ENCODE measurements at regions not wholly inside any gene's neighbourhood (a gene's known extent, or its start where the extent isn't known, plus 50 kb on each side); places are given as distances from the start of the nearest gene placed in this dataset.
"Not testable (repeated sequence)": the region's sequence is repeated elsewhere in the genome, so short reads cannot be mapped to it uniquely, and the experiment has no call there.

DNA sequence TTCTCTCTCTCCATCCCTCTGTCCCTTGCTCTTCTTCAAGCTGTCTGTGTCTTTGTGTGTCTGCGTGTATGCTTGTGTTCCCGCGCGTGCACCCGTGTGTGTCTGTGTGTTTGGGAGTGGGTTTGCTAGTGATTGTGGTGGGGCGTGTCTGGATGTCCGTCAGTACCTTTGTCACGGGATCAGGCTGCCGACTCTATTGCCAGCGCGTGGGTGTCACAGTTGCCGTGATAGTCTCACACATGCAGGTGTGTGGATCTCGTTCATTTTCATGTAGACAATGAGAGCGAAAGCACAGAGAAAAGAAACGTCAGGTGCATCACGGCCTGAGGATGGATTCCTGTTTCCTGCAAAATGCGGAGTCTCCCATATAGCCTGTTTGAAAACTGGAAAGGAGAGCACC lies 1848.8 kb upstream of the DEFB115 start:
- TF ChIP-seq POLR2AphosphoS5 (IDR thresholded peaks at IDR 0.05; ENCODE audit: low read depth, low read length); TAF1 (IDR thresholded peaks at IDR 0.05; ENCODE audit: borderline replicate concordance, low read depth, low read length); TCF12 (IDR thresholded peaks at IDR 0.05); SIN3A (IDR thresholded peaks at IDR 0.05; ENCODE audit: borderline replicate concordance, low read depth, low read length); RCOR1 (IDR thresholded peaks at IDR 0.05; ENCODE audit: low read length): not testable (repeated sequence)
- TF ChIP-seq, protein P1, sequence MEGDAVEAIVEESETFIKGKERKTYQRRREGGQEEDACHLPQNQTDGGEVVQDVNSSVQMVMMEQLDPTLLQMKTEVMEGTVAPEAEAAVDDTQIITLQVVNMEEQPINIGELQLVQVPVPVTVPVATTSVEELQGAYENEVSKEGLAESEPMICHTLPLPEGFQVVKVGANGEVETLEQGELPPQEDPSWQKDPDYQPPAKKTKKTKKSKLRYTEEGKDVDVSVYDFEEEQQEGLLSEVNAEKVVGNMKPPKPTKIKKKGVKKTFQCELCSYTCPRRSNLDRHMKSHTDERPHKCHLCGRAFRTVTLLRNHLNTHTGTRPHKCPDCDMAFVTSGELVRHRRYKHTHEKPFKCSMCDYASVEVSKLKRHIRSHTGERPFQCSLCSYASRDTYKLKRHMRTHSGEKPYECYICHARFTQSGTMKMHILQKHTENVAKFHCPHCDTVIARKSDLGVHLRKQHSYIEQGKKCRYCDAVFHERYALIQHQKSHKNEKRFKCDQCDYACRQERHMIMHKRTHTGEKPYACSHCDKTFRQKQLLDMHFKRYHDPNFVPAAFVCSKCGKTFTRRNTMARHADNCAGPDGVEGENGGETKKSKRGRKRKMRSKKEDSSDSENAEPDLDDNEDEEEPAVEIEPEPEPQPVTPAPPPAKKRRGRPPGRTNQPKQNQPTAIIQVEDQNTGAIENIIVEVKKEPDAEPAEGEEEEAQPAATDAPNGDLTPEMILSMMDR (IDR thresholded peaks at IDR 0.05) = not testable (repeated sequence)
- TF ChIP-seq, protein P2, sequence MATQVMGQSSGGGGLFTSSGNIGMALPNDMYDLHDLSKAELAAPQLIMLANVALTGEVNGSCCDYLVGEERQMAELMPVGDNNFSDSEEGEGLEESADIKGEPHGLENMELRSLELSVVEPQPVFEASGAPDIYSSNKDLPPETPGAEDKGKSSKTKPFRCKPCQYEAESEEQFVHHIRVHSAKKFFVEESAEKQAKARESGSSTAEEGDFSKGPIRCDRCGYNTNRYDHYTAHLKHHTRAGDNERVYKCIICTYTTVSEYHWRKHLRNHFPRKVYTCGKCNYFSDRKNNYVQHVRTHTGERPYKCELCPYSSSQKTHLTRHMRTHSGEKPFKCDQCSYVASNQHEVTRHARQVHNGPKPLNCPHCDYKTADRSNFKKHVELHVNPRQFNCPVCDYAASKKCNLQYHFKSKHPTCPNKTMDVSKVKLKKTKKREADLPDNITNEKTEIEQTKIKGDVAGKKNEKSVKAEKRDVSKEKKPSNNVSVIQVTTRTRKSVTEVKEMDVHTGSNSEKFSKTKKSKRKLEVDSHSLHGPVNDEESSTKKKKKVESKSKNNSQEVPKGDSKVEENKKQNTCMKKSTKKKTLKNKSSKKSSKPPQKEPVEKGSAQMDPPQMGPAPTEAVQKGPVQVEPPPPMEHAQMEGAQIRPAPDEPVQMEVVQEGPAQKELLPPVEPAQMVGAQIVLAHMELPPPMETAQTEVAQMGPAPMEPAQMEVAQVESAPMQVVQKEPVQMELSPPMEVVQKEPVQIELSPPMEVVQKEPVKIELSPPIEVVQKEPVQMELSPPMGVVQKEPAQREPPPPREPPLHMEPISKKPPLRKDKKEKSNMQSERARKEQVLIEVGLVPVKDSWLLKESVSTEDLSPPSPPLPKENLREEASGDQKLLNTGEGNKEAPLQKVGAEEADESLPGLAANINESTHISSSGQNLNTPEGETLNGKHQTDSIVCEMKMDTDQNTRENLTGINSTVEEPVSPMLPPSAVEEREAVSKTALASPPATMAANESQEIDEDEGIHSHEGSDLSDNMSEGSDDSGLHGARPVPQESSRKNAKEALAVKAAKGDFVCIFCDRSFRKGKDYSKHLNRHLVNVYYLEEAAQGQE (IDR thresholded peaks at IDR 0.05; ENCODE audit: low read depth, low read length) = not testable (repeated sequence)
